SU-DHL-6 (cell line): ENCODE measurements at regions not wholly inside any gene's neighbourhood (a gene's known extent, or its start where the extent isn't known, plus 50 kb on each side); places are given as distances from the start of the nearest gene placed in this dataset.

ENCODE experiments used
- H2AFZ ChIP-seq: fragments of 200-600 bp; sonication (generic); 2 replicates; pipeline ENCODE4 v1.6.1; 2014; ENCODE audit warnings: low read depth, mild to moderate bottlenecking, moderate library complexity, mixed read lengths, antibody characterized with exemption, low read length; ENCODE audit not compliant: severe bottlenecking
- H3F3A ChIP-seq: fragments of 200-600 bp; shearing (Covaris generic); 2 replicates; pipeline ENCODE4 v1.6.0; 2016; ENCODE audit warnings: antibody characterized with exemption, mild to moderate bottlenecking; ENCODE audit not compliant: insufficient read depth
- H3K27ac ChIP-seq: fragments of 200-600 bp; sonication (generic); 2 replicates; pipeline ENCODE4 v1.5.1; 2016; ENCODE audit warnings: low read depth, mild to moderate bottlenecking, low read length, moderate library complexity, mixed read lengths
- H3K27me3 ChIP-seq: fragments of 200-600 bp; sonication (generic), shearing (Covaris generic); 2 replicates; pipeline ENCODE4 v1.6.0; 2014; ENCODE audit warnings: mild to moderate bottlenecking, low read length
- H3K36me3 ChIP-seq: fragments of 200-600 bp; sonication (generic); 2 replicates; pipeline ENCODE4 v1.6.1; 2014; ENCODE audit warnings: mild to moderate bottlenecking, low read length, mixed read lengths
- H3K4me2 ChIP-seq: fragments of 300-600, 200-600 bp; shearing (Covaris generic), sonication (generic); 2 replicates; pipeline ENCODE4 v1.6.0; 2014; ENCODE audit warnings: low read length, low read depth, mild to moderate bottlenecking; ENCODE audit not compliant: poor library complexity, severe bottlenecking
- H3K4me3 ChIP-seq: fragments of 200-600 bp; sonication (generic); 2 replicates; pipeline ENCODE4 v1.5.1; 2014; ENCODE audit warnings: antibody characterized with exemption, low read length, mild to moderate bottlenecking, mixed read lengths; ENCODE audit not compliant: insufficient read depth, poor library complexity, severe bottlenecking
- H3K79me2 ChIP-seq: fragments of 200-600 bp; sonication (generic); 2 replicates; pipeline ENCODE4 v1.6.1; 2014; ENCODE audit warnings: mild to moderate bottlenecking, low read length, moderate library complexity; ENCODE audit not compliant: insufficient read depth
- H3K9ac ChIP-seq: fragments of 200-600 bp; sonication (generic); 2 replicates; pipeline ENCODE4 v1.7.0; 2014; ENCODE audit warnings: mild to moderate bottlenecking, low read length
- H3K9me2 ChIP-seq: fragments of 200-600 bp; sonication (generic); replicated peaks from 2 replicates; pipeline ENCODE4 v1.6.1; 2014; ENCODE audit warnings: low read length; ENCODE audit not compliant: insufficient read depth
- H3K9me3 ChIP-seq: fragments of 200-600 bp; sonication (generic); 2 replicates; pipeline ENCODE4 v1.6.1; 2014; ENCODE audit warnings: low read length, mixed read lengths; ENCODE audit not compliant: insufficient read depth
- H4K20me1 ChIP-seq: fragments of 200-600 bp; sonication (generic); 2 replicates; pipeline ENCODE4 v1.6.1; 2014; ENCODE audit warnings: low read depth, mild to moderate bottlenecking, antibody characterized with exemption, low read length, moderate library complexity, mixed read lengths
- EZH2phosphoT487 ChIP-seq: fragments of 200-600 bp; sonication (generic), shearing (Covaris generic); conservative IDR thresholded peaks from 2 replicates; pipeline ENCODE4 v1.6.1; 2018; ENCODE audit warnings: mild to moderate bottlenecking, antibody characterized with exemption, low read length, moderate library complexity, mixed read lengths
- TF ChIP-seq, protein P1 (sequence below): fragments of 200-600 bp; sonication (generic); IDR thresholded peaks from one replicate; pipeline ENCODE4 v1.5.1; 2017; ENCODE audit warnings: antibody characterized with exemption, mild to moderate bottlenecking, low read length, moderate library complexity; ENCODE audit not compliant: insufficient read depth, poor library complexity, severe bottlenecking

GRCh38 chr6:9977411-9977810 lies 437.5 kb downstream of the TFAP2A start:
- no peak for TF ChIP-seq EZH2phosphoT487
- TF ChIP-seq, protein P1, sequence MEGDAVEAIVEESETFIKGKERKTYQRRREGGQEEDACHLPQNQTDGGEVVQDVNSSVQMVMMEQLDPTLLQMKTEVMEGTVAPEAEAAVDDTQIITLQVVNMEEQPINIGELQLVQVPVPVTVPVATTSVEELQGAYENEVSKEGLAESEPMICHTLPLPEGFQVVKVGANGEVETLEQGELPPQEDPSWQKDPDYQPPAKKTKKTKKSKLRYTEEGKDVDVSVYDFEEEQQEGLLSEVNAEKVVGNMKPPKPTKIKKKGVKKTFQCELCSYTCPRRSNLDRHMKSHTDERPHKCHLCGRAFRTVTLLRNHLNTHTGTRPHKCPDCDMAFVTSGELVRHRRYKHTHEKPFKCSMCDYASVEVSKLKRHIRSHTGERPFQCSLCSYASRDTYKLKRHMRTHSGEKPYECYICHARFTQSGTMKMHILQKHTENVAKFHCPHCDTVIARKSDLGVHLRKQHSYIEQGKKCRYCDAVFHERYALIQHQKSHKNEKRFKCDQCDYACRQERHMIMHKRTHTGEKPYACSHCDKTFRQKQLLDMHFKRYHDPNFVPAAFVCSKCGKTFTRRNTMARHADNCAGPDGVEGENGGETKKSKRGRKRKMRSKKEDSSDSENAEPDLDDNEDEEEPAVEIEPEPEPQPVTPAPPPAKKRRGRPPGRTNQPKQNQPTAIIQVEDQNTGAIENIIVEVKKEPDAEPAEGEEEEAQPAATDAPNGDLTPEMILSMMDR, result no peak
- H3K9me2 ChIP-seq, result no peaks in the 10 kb centered on the region

DNA sequence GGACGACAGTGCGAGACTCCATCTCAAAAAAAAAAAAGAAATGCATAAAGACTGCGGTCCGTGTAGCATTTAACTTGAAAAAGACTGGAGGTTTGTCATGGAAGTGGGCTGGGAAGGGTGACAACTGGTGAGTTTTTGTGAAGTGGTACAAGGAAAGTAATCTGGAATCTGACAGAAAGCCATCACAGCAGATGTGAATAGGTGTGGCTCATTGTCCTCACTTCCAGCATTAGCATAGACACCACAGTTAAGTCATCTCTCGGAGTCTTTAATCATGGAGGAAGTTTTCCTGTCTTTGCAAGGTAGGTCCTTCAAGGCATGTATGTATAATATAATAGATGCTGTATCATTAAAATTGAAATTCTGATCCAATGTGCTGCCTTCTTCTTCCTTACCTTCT lies 453.2 kb downstream of the TFAP2A start:
- Histone ChIP-seq H3K9me3 (no peaks in the 10 kb centered on the region), H3K9ac (no peak overlapping the region), H3K9me2 (no peaks in the 10 kb centered on the region), H3F3A (no peaks in the 10 kb centered on the region), H3K36me3 (no peaks in the 10 kb centered on the region), H4K20me1 (no peaks in the 10 kb centered on the region), H2AFZ (no peak overlapping the region), H3K4me2 (no peak overlapping the region), H3K27ac (no peak overlapping the region), H3K4me3 (no peak overlapping the region), H3K79me2 (no peaks in the 10 kb centered on the region), H3K27me3 (no peaks in the 10 kb centered on the region)
- TF ChIP-seq, protein P1, result no peak
- TF ChIP-seq EZH2phosphoT487, result no peak

More at GRCh38 chr6:9977411-9977810, 437.5 kb downstream of the TFAP2A start:
- Histone ChIP-seq H4K20me1 (no peaks in the 10 kb centered on the region), H3K9me3 (no peaks in the 10 kb centered on the region), H3K27me3 (no peaks in the 10 kb centered on the region), H3F3A (no peaks in the 10 kb centered on the region), H2AFZ (no peak overlapping the region), H3K4me2 (no peak overlapping the region), H3K27ac (no peak overlapping the region), H3K79me2 (no peaks in the 10 kb centered on the region), H3K9ac (no peak overlapping the region), H3K4me3 (no peak overlapping the region), H3K36me3 (no peaks in the 10 kb centered on the region)

GRCh38 chr6:9957215-9957759 lies 457.6 kb downstream of the TFAP2A start:
- no peaks in the 10 kb centered on the region for H3K27me3 ChIP-seq
- no peaks in the 10 kb centered on the region for H3K9me3 ChIP-seq
- no peaks in the 10 kb centered on the region for H3K36me3 ChIP-seq
- TF ChIP-seq EZH2phosphoT487, result no peak
- TF ChIP-seq, protein P1, result no peak
- no peaks in the 10 kb centered on the region for H3K9me2 ChIP-seq
- H2AFZ ChIP-seq, result no peak overlapping the region
- H3F3A ChIP-seq, result no peaks in the 10 kb centered on the region
- H3K9ac ChIP-seq, result no peak overlapping the region
- H3K4me3 ChIP-seq, result no peak overlapping the region
- H4K20me1 ChIP-seq, result no peaks in the 10 kb centered on the region
- H3K79me2 ChIP-seq, result no peaks in the 10 kb centered on the region
- H3K27ac ChIP-seq, result no peak overlapping the region
- H3K4me2 ChIP-seq, result no peak overlapping the region

DNA sequence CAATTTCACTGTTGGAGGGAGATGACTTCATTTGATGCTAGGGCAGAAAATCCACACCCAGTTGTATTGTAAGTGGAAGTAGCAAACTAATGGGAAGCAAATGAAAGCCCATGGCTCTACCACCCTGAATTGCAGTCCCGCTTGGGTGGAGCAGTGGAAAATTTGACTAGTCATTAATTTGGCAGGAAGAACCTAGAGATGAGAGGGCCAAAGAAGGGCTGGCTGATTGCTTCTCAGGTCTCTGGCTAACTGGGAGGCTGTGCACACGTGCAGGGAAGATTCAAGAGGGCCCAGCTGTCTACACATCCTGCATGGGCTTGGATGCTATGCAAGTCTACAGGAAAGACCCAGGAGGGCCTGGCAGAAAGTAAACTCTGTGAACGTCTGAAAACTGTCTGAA lies 466.2 kb downstream of the TFAP2A start:
- no peak overlapping the region for H2AFZ ChIP-seq
- H3K36me3 ChIP-seq, result no peaks in the 10 kb centered on the region
- no peaks in the 10 kb centered on the region for H3K27me3 ChIP-seq
- TF ChIP-seq EZH2phosphoT487, result no peak
- TF ChIP-seq, protein P1, result no peak
- no peak overlapping the region for H3K9ac ChIP-seq
- no peak overlapping the region for H3K4me3 ChIP-seq
- no peaks in the 10 kb centered on the region for H3F3A ChIP-seq
- H4K20me1 ChIP-seq, result no peaks in the 10 kb centered on the region
- H3K9me3 ChIP-seq, result no peaks in the 10 kb centered on the region
- H3K27ac ChIP-seq, result no peak overlapping the region
- H3K79me2 ChIP-seq, result no peaks in the 10 kb centered on the region
- no peak overlapping the region for H3K4me2 ChIP-seq
- no peaks in the 10 kb centered on the region for H3K9me2 ChIP-seq
